ENCODE measurements at regions not wholly inside any gene's neighbourhood (a gene's known extent, or its start where the extent isn't known, plus 50 kb on each side); places are given as distances from the start of the nearest gene placed in this dataset.

- TF ChIP-seq, protein P1, sequence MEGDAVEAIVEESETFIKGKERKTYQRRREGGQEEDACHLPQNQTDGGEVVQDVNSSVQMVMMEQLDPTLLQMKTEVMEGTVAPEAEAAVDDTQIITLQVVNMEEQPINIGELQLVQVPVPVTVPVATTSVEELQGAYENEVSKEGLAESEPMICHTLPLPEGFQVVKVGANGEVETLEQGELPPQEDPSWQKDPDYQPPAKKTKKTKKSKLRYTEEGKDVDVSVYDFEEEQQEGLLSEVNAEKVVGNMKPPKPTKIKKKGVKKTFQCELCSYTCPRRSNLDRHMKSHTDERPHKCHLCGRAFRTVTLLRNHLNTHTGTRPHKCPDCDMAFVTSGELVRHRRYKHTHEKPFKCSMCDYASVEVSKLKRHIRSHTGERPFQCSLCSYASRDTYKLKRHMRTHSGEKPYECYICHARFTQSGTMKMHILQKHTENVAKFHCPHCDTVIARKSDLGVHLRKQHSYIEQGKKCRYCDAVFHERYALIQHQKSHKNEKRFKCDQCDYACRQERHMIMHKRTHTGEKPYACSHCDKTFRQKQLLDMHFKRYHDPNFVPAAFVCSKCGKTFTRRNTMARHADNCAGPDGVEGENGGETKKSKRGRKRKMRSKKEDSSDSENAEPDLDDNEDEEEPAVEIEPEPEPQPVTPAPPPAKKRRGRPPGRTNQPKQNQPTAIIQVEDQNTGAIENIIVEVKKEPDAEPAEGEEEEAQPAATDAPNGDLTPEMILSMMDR (IDR thresholded peaks at IDR 0.05; ENCODE audit: poor library complexity): no peak
- TF ChIP-seq EZH2 (IDR thresholded peaks at IDR 0.05; ENCODE audit: borderline replicate concordance): no peak
Measured at GRCh38 chr9:4389755-4390154, 89.9 kb upstream of the GLIS3 start.
